Neural cell (in vitro differentiated cells): ENCODE measurements at regions not wholly inside any gene's neighbourhood (a gene's known extent, or its start where the extent isn't known, plus 50 kb on each side); places are given as distances from the start of the nearest gene placed in this dataset.

Experiments
- H2AFZ ChIP-seq: fragments of 200-600, 300-800 bp; sonication (generic), shearing (Covaris generic); 2 replicates; pipeline ENCODE4 v1.6.0; 2014; ENCODE audit warnings: low read depth, mild to moderate bottlenecking, antibody characterized with exemption, low read length, moderate library complexity
- H3F3A ChIP-seq: fragments of 200-600 bp; shearing (Covaris generic); 2 replicates; pipeline ENCODE4 v1.6.1; 2016; ENCODE audit warnings: mild to moderate bottlenecking, moderate library complexity, mixed read lengths, antibody characterized with exemption, low read length; ENCODE audit not compliant: insufficient read depth, poor library complexity, severe bottlenecking
- H3K27ac ChIP-seq: fragments of 200-600, 300-800 bp; sonication (generic), shearing (Covaris generic); 2 replicates; pipeline ENCODE4 v1.5.1; 2014; ENCODE audit warnings: mild to moderate bottlenecking, low read length, moderate library complexity
- H3K27me3 ChIP-seq: fragments of 300-800, 200-600 bp; sonication (generic), shearing (Covaris generic); 2 replicates; pipeline ENCODE4 v1.6.0; 2014; ENCODE audit warnings: mild to moderate bottlenecking, low read depth, low read length, moderate library complexity; ENCODE audit not compliant: insufficient read depth
- H3K36me3 ChIP-seq: fragments of 300-800, 200-600 bp; sonication (generic), shearing (Covaris generic); 2 replicates; pipeline ENCODE4 v1.5.1; 2014; ENCODE audit warnings: mild to moderate bottlenecking, antibody characterized with exemption, low read length, moderate library complexity; ENCODE audit not compliant: insufficient read depth
- H3K4me2 ChIP-seq: fragments of 300-800, 200-600 bp; sonication (generic), shearing (Covaris generic); 2 replicates; pipeline ENCODE4 v1.6.0; 2014; ENCODE audit warnings: mild to moderate bottlenecking, low read length
- H3K4me3 ChIP-seq: fragments of 300-800, 200-600 bp; sonication (generic), shearing (Covaris generic); 2 replicates; pipeline ENCODE4 v1.5.1; 2014; ENCODE audit warnings: mild to moderate bottlenecking, low read length, moderate library complexity
- H3K79me2 ChIP-seq: fragments of 200-600 bp; shearing (Covaris generic); replicated peaks from 2 replicates; pipeline ENCODE4 v1.6.0; 2014; ENCODE audit warnings: mild to moderate bottlenecking, low read length, moderate library complexity; ENCODE audit not compliant: insufficient read depth
- H3K9ac ChIP-seq: fragments of 300-800, 200-600 bp; sonication (generic), shearing (Covaris generic); 2 replicates; pipeline ENCODE4 v1.6.1; 2016; ENCODE audit warnings: mild to moderate bottlenecking, low read length, mixed read lengths
- H3K9me2 ChIP-seq: fragments of 200-600 bp; shearing (Covaris generic); 2 replicates; pipeline ENCODE4 v1.6.1; 2016; ENCODE audit warnings: mild to moderate bottlenecking, low read length, mixed read lengths; ENCODE audit not compliant: insufficient read depth
- H3K9me3 ChIP-seq: fragments of 200-600, 300-800 bp; sonication (generic), shearing (Covaris generic); 2 replicates; pipeline ENCODE4 v1.6.1; 2016; ENCODE audit warnings: mild to moderate bottlenecking, mixed run types, low read length, moderate library complexity, mixed read lengths
- H4K20me1 ChIP-seq: fragments of 200-600 bp; shearing (Covaris generic); 2 replicates; pipeline ENCODE4 v1.6.1; 2016; ENCODE audit warnings: mild to moderate bottlenecking, mixed run types; ENCODE audit not compliant: insufficient read depth
- EP300 ChIP-seq: fragments of 450-650 bp; conservative IDR thresholded peaks from 2 replicates; pipeline ENCODE4 v1.6.1; 2014; ENCODE audit warnings: antibody characterized with exemption, mild to moderate bottlenecking, moderate library complexity; ENCODE audit not compliant: poor library complexity, severe bottlenecking
- EZH2 ChIP-seq: fragments of 200-600, 300-800 bp; shearing (Covaris generic), sonication (generic); IDR thresholded peaks from 2 replicates; pipeline ENCODE4 v1.6.1; 2014; ENCODE audit warnings: antibody characterized with exemption, low read length, borderline replicate concordance, mild to moderate bottlenecking; ENCODE audit not compliant: insufficient read depth, poor library complexity, severe bottlenecking
- MXI1 ChIP-seq: fragments of 450-650 bp; conservative IDR thresholded peaks from 2 replicates; pipeline ENCODE4 v1.6.1; 2014; ENCODE audit warnings: antibody characterized with exemption, mild to moderate bottlenecking; ENCODE audit not compliant: poor library complexity, severe bottlenecking
- POLR2AphosphoS5 ChIP-seq: IDR thresholded peaks from 2 replicates; pipeline ENCODE4 v1.6.1; 2012
- RAD21 ChIP-seq: fragments of 450-650 bp; conservative IDR thresholded peaks from 2 replicates; pipeline ENCODE4 v1.6.1; 2014; ENCODE audit warnings: antibody characterized with exemption, mild to moderate bottlenecking, moderate library complexity
- SMC3 ChIP-seq: fragments of 450-650 bp; conservative IDR thresholded peaks from 2 replicates; pipeline ENCODE4 v1.6.1; 2014; ENCODE audit warnings: antibody characterized with exemption, mild to moderate bottlenecking, moderate library complexity; ENCODE audit not compliant: poor library complexity
- TAF1 ChIP-seq: IDR thresholded peaks from 2 replicates; pipeline ENCODE4 v1.6.1; 2012; ENCODE audit warnings: low read depth
- TF ChIP-seq, protein P1 (sequence below): IDR thresholded peaks from 2 replicates; pipeline ENCODE4 v1.6.1; 2012; ENCODE audit warnings: borderline replicate concordance
- TF ChIP-seq, protein P2 (sequence below): fragments of 450-650 bp; IDR thresholded peaks from 2 replicates; pipeline ENCODE4 v1.5.1; 2014; ENCODE audit warnings: antibody characterized with exemption, mild to moderate bottlenecking, moderate library complexity; ENCODE audit not compliant: poor library complexity, severe bottlenecking

DNA sequence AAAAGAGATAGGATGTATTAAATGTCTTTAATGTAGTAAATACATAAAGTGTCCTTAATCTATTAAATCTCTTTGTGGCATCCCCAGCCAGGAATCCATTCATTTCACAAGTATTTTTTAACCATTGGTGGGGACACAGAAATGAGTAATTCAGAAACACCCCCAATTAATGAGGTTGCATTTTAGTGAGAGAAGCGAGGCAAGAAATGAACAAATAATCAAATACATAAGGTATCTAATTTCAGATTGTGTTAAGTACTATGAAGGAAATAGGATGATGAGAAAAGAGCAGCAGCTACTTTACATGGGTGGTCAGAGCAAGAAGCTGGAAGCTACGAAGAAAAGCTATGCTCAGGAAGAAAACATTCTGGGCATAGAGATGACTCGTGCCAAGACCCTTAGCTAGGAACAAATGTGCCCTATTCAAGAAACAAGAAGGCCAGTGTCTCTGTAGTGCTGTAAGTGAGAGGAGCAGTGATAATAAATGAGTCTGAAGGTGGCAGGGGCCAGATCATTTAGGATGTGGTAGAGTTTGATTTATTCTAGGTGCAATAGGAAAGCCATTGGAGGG, 60.5 kb upstream of the IGF1 start:
- Histone ChIP-seq H2AFZ (no peak overlapping the region), H3K4me2 (no peak overlapping the region), H3K4me3 (no peak overlapping the region), H3F3A (no peaks in the 10 kb centered on the region), H3K79me2 (no peaks in the 10 kb centered on the region), H4K20me1 (no peaks in the 10 kb centered on the region), H3K36me3 (no peaks in the 10 kb centered on the region), H3K27ac (no peak overlapping the region), H3K9me2 (no peaks in the 10 kb centered on the region), H3K9me3 (no peaks in the 10 kb centered on the region), H3K27me3 (no peaks in the 10 kb centered on the region), H3K9ac (no peak overlapping the region)
- TF ChIP-seq SMC3 (no peak), RAD21 (no peak), EP300 (no peak), POLR2AphosphoS5 (no peak), MXI1 (no peak), TAF1 (no peak), EZH2 (no peak)
- TF ChIP-seq, protein P1, sequence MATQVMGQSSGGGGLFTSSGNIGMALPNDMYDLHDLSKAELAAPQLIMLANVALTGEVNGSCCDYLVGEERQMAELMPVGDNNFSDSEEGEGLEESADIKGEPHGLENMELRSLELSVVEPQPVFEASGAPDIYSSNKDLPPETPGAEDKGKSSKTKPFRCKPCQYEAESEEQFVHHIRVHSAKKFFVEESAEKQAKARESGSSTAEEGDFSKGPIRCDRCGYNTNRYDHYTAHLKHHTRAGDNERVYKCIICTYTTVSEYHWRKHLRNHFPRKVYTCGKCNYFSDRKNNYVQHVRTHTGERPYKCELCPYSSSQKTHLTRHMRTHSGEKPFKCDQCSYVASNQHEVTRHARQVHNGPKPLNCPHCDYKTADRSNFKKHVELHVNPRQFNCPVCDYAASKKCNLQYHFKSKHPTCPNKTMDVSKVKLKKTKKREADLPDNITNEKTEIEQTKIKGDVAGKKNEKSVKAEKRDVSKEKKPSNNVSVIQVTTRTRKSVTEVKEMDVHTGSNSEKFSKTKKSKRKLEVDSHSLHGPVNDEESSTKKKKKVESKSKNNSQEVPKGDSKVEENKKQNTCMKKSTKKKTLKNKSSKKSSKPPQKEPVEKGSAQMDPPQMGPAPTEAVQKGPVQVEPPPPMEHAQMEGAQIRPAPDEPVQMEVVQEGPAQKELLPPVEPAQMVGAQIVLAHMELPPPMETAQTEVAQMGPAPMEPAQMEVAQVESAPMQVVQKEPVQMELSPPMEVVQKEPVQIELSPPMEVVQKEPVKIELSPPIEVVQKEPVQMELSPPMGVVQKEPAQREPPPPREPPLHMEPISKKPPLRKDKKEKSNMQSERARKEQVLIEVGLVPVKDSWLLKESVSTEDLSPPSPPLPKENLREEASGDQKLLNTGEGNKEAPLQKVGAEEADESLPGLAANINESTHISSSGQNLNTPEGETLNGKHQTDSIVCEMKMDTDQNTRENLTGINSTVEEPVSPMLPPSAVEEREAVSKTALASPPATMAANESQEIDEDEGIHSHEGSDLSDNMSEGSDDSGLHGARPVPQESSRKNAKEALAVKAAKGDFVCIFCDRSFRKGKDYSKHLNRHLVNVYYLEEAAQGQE: no peak
- TF ChIP-seq, protein P2, sequence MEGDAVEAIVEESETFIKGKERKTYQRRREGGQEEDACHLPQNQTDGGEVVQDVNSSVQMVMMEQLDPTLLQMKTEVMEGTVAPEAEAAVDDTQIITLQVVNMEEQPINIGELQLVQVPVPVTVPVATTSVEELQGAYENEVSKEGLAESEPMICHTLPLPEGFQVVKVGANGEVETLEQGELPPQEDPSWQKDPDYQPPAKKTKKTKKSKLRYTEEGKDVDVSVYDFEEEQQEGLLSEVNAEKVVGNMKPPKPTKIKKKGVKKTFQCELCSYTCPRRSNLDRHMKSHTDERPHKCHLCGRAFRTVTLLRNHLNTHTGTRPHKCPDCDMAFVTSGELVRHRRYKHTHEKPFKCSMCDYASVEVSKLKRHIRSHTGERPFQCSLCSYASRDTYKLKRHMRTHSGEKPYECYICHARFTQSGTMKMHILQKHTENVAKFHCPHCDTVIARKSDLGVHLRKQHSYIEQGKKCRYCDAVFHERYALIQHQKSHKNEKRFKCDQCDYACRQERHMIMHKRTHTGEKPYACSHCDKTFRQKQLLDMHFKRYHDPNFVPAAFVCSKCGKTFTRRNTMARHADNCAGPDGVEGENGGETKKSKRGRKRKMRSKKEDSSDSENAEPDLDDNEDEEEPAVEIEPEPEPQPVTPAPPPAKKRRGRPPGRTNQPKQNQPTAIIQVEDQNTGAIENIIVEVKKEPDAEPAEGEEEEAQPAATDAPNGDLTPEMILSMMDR: no peak

DNA sequence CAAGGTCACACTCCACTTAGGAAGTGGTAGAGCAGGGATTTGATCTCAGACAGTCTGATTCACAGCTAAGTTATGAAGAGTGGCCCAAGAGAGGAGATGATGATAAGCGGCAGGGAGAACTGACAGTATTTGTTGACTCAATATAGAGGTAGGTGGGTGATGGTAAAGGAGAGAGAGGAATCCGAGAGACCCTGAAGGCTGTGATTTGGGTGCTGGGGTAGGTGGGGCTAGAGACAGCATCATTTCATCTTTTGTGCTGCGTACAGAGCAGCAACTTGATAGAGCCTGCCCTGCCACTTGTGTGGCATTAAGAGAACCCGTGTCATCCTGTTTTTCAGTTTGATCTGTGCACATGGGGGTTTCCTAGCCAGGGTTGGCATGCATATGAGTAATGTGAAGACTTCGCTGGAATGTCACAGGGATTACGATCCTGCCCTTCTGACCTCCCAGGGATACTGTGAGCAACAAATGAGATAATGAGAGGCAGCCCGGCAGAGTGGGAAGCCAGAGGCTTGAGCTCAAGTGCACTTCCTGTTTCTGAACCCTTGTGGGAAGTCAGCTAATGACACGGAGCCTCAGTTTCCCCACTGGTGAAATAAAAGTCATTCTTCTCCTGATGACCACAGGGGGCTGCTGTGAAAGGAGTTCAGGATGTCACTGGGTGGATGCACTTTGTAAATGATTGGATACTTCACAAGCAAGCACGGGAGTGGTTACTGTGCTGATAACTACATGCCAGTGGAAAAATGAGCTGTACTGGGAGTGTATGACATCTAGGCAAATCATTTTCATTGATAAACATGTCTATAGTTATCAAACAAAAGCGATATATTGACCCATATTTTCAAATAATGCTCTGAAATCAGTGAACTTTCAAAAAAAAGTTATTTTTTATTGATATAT, 59.5 kb upstream of the IGF1 start:
- no peak for TF ChIP-seq POLR2AphosphoS5
- no peak for TF ChIP-seq EP300
- TF ChIP-seq RAD21: no peak
- TF ChIP-seq, protein P1: no peak
- Histone ChIP-seq H3K9ac (no peak overlapping the region), H4K20me1 (no peaks in the 10 kb centered on the region), H3K27me3 (no peaks in the 10 kb centered on the region), H3K9me3 (no peaks in the 10 kb centered on the region), H3F3A (no peaks in the 10 kb centered on the region), H2AFZ (no peak overlapping the region), H3K79me2 (no peaks in the 10 kb centered on the region), H3K4me3 (no peak overlapping the region), H3K36me3 (no peaks in the 10 kb centered on the region), H3K27ac (no peak overlapping the region), H3K4me2 (no peak overlapping the region), H3K9me2 (no peaks in the 10 kb centered on the region)
